22Rv1 (cell line): ENCODE measurements at regions not wholly inside any gene's neighbourhood (a gene's known extent, or its start where the extent isn't known, plus 50 kb on each side); places are given as distances from the start of the nearest gene placed in this dataset.

Experiments
- CTCF ChIP-seq: fragments of 450-650 bp; IDR thresholded peaks from 2 replicates; pipeline ENCODE4 v1.5.1; 2017; ENCODE audit warnings: mild to moderate bottlenecking
- ZFX ChIP-seq: fragments of 450-650 bp; IDR thresholded peaks from 2 replicates; pipeline ENCODE4 v1.6.1; 2017; ENCODE audit warnings: antibody characterized with exemption, borderline replicate concordance

- TF ChIP-seq CTCF: no peak
- no peak for TF ChIP-seq ZFX
Measured at GRCh38 chr7:109386959-109387358, 817.3 kb downstream of the DNAJB9 start.
